Omental fat pad (tissue), 3 donors: ENCODE measurements at regions not wholly inside any gene's neighbourhood (a gene's known extent, or its start where the extent isn't known, plus 50 kb on each side); places are given as distances from the start of the nearest gene placed in this dataset.
"Not testable (repeated sequence)": the region's sequence is repeated elsewhere in the genome, so short reads cannot be mapped to it uniquely, and the experiment has no call there.

ENCODE experiments used
- ATAC-seq: fragments of 150-250 bp; one replicate; pipeline ENCODE4 v1.9.1; 2016; ENCODE audit warnings: mild to moderate bottlenecking, moderate library complexity; ENCODE audit not compliant: low FRiP score
- DNase-seq: peaks from one replicate; pipeline ENCODE4 v3.0.0-alpha.2; 2019; ENCODE audit warnings: low spot score
- CTCF ChIP-seq, 3 donors: fragments of 450-650 bp; IDR thresholded peaks; one replicate each; pipeline ENCODE4 v1.5.1; 2016 to 2017; ENCODE audit warnings: antibody characterized with exemption in 3 of 3, mild to moderate bottlenecking in 3 of 3, moderate library complexity in 2 of 3

- DNase-seq (no peak), ATAC-seq (no peak)
- no peak for TF ChIP-seq CTCF (IDR thresholded peaks at IDR 0.05)
Measured at GRCh38 chr2:207363761-207364290, 165.9 kb upstream of the CREB1 start.

GRCh38 chr2:207370646-207371045, 159.1 kb upstream of the CREB1 start:
- no peak for TF ChIP-seq CTCF (IDR thresholded peaks at IDR 0.05)
- DNase-seq (no peak), ATAC-seq (no peak)

GRCh38 chr2:207371877-207372276, 157.9 kb upstream of the CREB1 start:
- ATAC-seq (no peak), DNase-seq (no peak)
- TF ChIP-seq CTCF (IDR thresholded peaks at IDR 0.05): no peak

- ATAC-seq (no peak), DNase-seq (no peak)
- no peak for TF ChIP-seq CTCF (IDR thresholded peaks at IDR 0.05)
Measured at GRCh38 chr2:207372483-207372882, 157.3 kb upstream of the CREB1 start.

GRCh38 chr2:207375207-207375875, 154.4 kb upstream of the CREB1 start:
- DNase-seq (no peak), ATAC-seq (no peak)

GRCh38 chr2:207378620-207379019, 151.1 kb upstream of the CREB1 start:
- not testable (repeated sequence) for ATAC-seq, DNase-seq

More at GRCh38 chr2:207375207-207375875, 154.4 kb upstream of the CREB1 start:
- TF ChIP-seq CTCF (IDR thresholded peaks at IDR 0.05): no peak

GRCh38 chr2:207385076-207385475, 144.7 kb upstream of the CREB1 start:
- no peak for DNase-seq
- no peak for TF ChIP-seq CTCF (IDR thresholded peaks at IDR 0.05)
- no peak for ATAC-seq
